Non-pigmented ciliary epithelial cell (primary cell): ENCODE measurements at regions not wholly inside any gene's neighbourhood (a gene's known extent, or its start where the extent isn't known, plus 50 kb on each side); places are given as distances from the start of the nearest gene placed in this dataset.
A peak's percentile ranks its signal among the peaks of the same experiment; 100 is the strongest.
"Not testable (repeated sequence)": the region's sequence is repeated elsewhere in the genome, so short reads cannot be mapped to it uniquely, and the experiment has no call there.

ENCODE experiments used
- DNase-seq: peaks from one replicate; pipeline ENCODE4 v3.0.0-alpha.2; 2010; ENCODE audit warnings: low read depth

GRCh38 chr9:115404311-115404710, 286.4 kb upstream of the TNC start:
- DNase-seq, result no peak

GRCh38 chr9:115411516-115411915, 293.6 kb upstream of the TNC start:
- DNase-seq, result no peak

- no peak for DNase-seq
Measured at GRCh38 chr9:115411993-115412452, 294.1 kb upstream of the TNC start.

GRCh38 chr9:115412656-115413055, 294.7 kb upstream of the TNC start:
- DNase-seq, result no peak

- no peak for DNase-seq
Measured at GRCh38 chr9:115413304-115413703, 295.3 kb upstream of the TNC start.

- no peak for DNase-seq
Measured at GRCh38 chr9:115413766-115414382, 295.9 kb upstream of the TNC start.

- no peak for DNase-seq
Measured at GRCh38 chr9:115414561-115414960, 296.6 kb upstream of the TNC start.

GRCh38 chr9:115415450-115415849, 297.5 kb upstream of the TNC start:
- DNase-seq, result no peak

- no peak for DNase-seq
Measured at GRCh38 chr9:115416299-115416698, 298.3 kb upstream of the TNC start.

- not testable (repeated sequence) for DNase-seq
Measured at GRCh38 chr9:115418181-115418580, 300.2 kb upstream of the TNC start.

- no peak for DNase-seq
Measured at GRCh38 chr9:115422932-115423440, 305.0 kb upstream of the TNC start.

GRCh38 chr9:115423646-115424045, 305.7 kb upstream of the TNC start:
- DNase-seq, result no peak

GRCh38 chr9:115425601-115426000, 307.6 kb upstream of the TNC start:
- DNase-seq, result no peak

GRCh38 chr9:115437418-115437817, 319.5 kb upstream of the TNC start:
- DNase-seq, result no peak

GRCh38 chr9:115439641-115440040, 321.7 kb upstream of the TNC start:
- DNase-seq, result no peak

- DNase-seq, result peak; percentile 31
Measured at GRCh38 chr9:115442054-115442453, 324.1 kb upstream of the TNC start.

- no peak for DNase-seq
Measured at GRCh38 chr9:115443890-115444289, 325.9 kb upstream of the TNC start.

GRCh38 chr9:115444959-115445358, 327.0 kb upstream of the TNC start:
- DNase-seq, result no peak

- DNase-seq, result no peak
Measured at GRCh38 chr9:115445655-115446054, 327.7 kb upstream of the TNC start.

GRCh38 chr9:115456515-115456914, 338.6 kb upstream of the TNC start:
- DNase-seq, result no peak

- no peak for DNase-seq
Measured at GRCh38 chr9:115461280-115461679, 343.3 kb upstream of the TNC start.

- no peak for DNase-seq
Measured at GRCh38 chr9:115462623-115463022, 344.7 kb upstream of the TNC start.

GRCh38 chr9:115466756-115467155, 348.8 kb upstream of the TNC start:
- DNase-seq, result no peak

GRCh38 chr9:115469841-115470240, 351.9 kb upstream of the TNC start:
- no peak for DNase-seq
